Naive B cell (primary cell): ENCODE measurements at regions not wholly inside any gene's neighbourhood (a gene's known extent, or its start where the extent isn't known, plus 50 kb on each side); places are given as distances from the start of the nearest gene placed in this dataset.

Experiments used
- ATAC-seq, 2 donors: fragments of 150-1000 bp; cut with Tn5 transposase; 2 replicates each; pipeline ENCODE4 v1.10.0; 2021; ENCODE audit warnings: low read depth in 2 of 2, mild to moderate bottlenecking in 2 of 2, moderate library complexity in 2 of 2
- DNase-seq: peaks from one replicate; pipeline ENCODE4 v3.0.0; 2022
- H3K27ac Mint-ChIP-seq, 6 donors: one replicate each; pipeline ENCODE4 v1.8.0; 2020 to 2022; ENCODE audit warnings: mild to moderate bottlenecking in 6 of 6, mixed read lengths in 6 of 6, moderate library complexity in 5 of 6, inconsistent platforms in 2 of 6
- H3K27me3 Mint-ChIP-seq, 3 donors: one replicate each; pipeline ENCODE4 v1.8.0; 2021 to 2022; ENCODE audit warnings: mixed read lengths in 3 of 3, mild to moderate bottlenecking in 1 of 3
- H3K36me3 Mint-ChIP-seq, 2 donors: one replicate each; pipeline ENCODE4 v1.8.0; 2020 to 2022; ENCODE audit warnings: mixed read lengths in 2 of 2, inconsistent platforms in 1 of 2, mild to moderate bottlenecking in 1 of 2
- H3K4me1 Mint-ChIP-seq, 3 donors: one replicate each; pipeline ENCODE4 v1.8.0; 2020 to 2022; ENCODE audit warnings: mixed read lengths in 3 of 3, inconsistent platforms in 1 of 3, mild to moderate bottlenecking in 1 of 3, moderate library complexity in 1 of 3
- H3K4me3 Mint-ChIP-seq, 8 donors: one replicate each; pipeline ENCODE4 v1.8.0; 2020 to 2022; ENCODE audit warnings: mild to moderate bottlenecking in 8 of 8, mixed read lengths in 8 of 8, moderate library complexity in 8 of 8, inconsistent platforms in 2 of 8
- H3K9me3 Mint-ChIP-seq, 7 donors: one replicate each; pipeline ENCODE4 v1.8.0; 2020 to 2022; ENCODE audit warnings: mixed read lengths in 7 of 7, mild to moderate bottlenecking in 5 of 7, inconsistent platforms in 2 of 7, moderate library complexity in 1 of 7

- H3K27me3 Mint-ChIP-seq, result no peaks in the 10 kb centered on the region
- H3K27ac Mint-ChIP-seq, result no peak overlapping the region
- DNase-seq (no peak), ATAC-seq (no peak)
- H3K36me3 Mint-ChIP-seq, result no peaks in the 10 kb centered on the region
- no peak overlapping the region for H3K4me3 Mint-ChIP-seq
- no peaks in the 10 kb centered on the region for H3K4me1 Mint-ChIP-seq
- H3K9me3 Mint-ChIP-seq, result peaks cover 0 to 4% (median 0%) of the 10 kb centered on the region in 7 donors
Observed at GRCh38 chr4:178026999-178027398, 584.8 kb upstream of the AGA start.

GRCh38 chr4:178027796-178028195, 585.6 kb upstream of the AGA start:
- no peaks in the 10 kb centered on the region for H3K27me3 Mint-ChIP-seq
- H3K36me3 Mint-ChIP-seq, result no peaks in the 10 kb centered on the region
- no peak for DNase-seq
- no peak overlapping the region for H3K27ac Mint-ChIP-seq
- no peaks in the 10 kb centered on the region for H3K4me1 Mint-ChIP-seq
- no peak for ATAC-seq
- no peak overlapping the region for H3K4me3 Mint-ChIP-seq
- H3K9me3 Mint-ChIP-seq, result peaks cover 0 to 6% (median 0%) of the 10 kb centered on the region in 7 donors

GRCh38 chr4:178028481-178028880, 586.2 kb upstream of the AGA start:
- Mint-ChIP-seq H3K27me3 (no peaks in the 10 kb centered on the region), H3K4me1 (no peaks in the 10 kb centered on the region), H3K9me3 (peaks cover 0 to 6% (median under 1%) of the 10 kb centered on the region in 7 donors), H3K27ac (no peak overlapping the region), H3K36me3 (no peaks in the 10 kb centered on the region), H3K4me3 (no peak overlapping the region)
- no peak for DNase-seq
- no peak for ATAC-seq

- ATAC-seq (no peak), DNase-seq (no peak)
- H3K27ac Mint-ChIP-seq, result no peak overlapping the region
- H3K4me3 Mint-ChIP-seq, result no peak overlapping the region
- no peaks in the 10 kb centered on the region for H3K4me1 Mint-ChIP-seq
- no peaks in the 10 kb centered on the region for H3K27me3 Mint-ChIP-seq
- H3K9me3 Mint-ChIP-seq, result peaks cover 0 to 10% (median 5%) of the 10 kb centered on the region in 7 donors
- no peaks in the 10 kb centered on the region for H3K36me3 Mint-ChIP-seq
Observed at GRCh38 chr4:178037459-178038214, 595.4 kb upstream of the AGA start.

GRCh38 chr4:178056996-178057395, 614.8 kb upstream of the AGA start:
- H3K9me3 Mint-ChIP-seq, result peaks cover under 1 to 6% (median 4%) of the 10 kb centered on the region in 7 donors
- H3K27me3 Mint-ChIP-seq, result no peaks in the 10 kb centered on the region
- ATAC-seq, result no peak
- H3K4me3 Mint-ChIP-seq, result no peak overlapping the region
- H3K27ac Mint-ChIP-seq, result no peak overlapping the region
- DNase-seq, result no peak
- H3K36me3 Mint-ChIP-seq, result no peaks in the 10 kb centered on the region
- no peaks in the 10 kb centered on the region for H3K4me1 Mint-ChIP-seq

GRCh38 chr4:178063568-178063967, 621.3 kb upstream of the AGA start:
- DNase-seq, result no peak
- H3K9me3 Mint-ChIP-seq, result peaks cover 0 to 7% (median 0%) of the 10 kb centered on the region in 7 donors
- H3K27ac Mint-ChIP-seq, result no peak overlapping the region
- no peaks in the 10 kb centered on the region for H3K27me3 Mint-ChIP-seq
- ATAC-seq, result no peak
- no peaks in the 10 kb centered on the region for H3K4me1 Mint-ChIP-seq
- H3K36me3 Mint-ChIP-seq, result no peaks in the 10 kb centered on the region
- no peak overlapping the region for H3K4me3 Mint-ChIP-seq

GRCh38 chr4:178066338-178066941, 624.2 kb upstream of the AGA start:
- ATAC-seq (no peak), DNase-seq (no peak)
- Mint-ChIP-seq H3K4me3 (no peak overlapping the region), H3K27ac (no peak overlapping the region), H3K27me3 (no peaks in the 10 kb centered on the region), H3K4me1 (no peaks in the 10 kb centered on the region), H3K36me3 (no peaks in the 10 kb centered on the region), H3K9me3 (peaks cover 0 to 7% (median 0%) of the 10 kb centered on the region in 7 donors)

GRCh38 chr4:178068136-178068535, 625.9 kb upstream of the AGA start:
- no peak for DNase-seq
- no peak overlapping the region for H3K27ac Mint-ChIP-seq
- no peak overlapping the region for H3K4me3 Mint-ChIP-seq
- H3K9me3 Mint-ChIP-seq, result peaks cover 0 to 7% (median 0%) of the 10 kb centered on the region in 7 donors
- H3K27me3 Mint-ChIP-seq, result no peaks in the 10 kb centered on the region
- H3K4me1 Mint-ChIP-seq, result no peaks in the 10 kb centered on the region
- ATAC-seq, result no peak
- no peaks in the 10 kb centered on the region for H3K36me3 Mint-ChIP-seq

- Mint-ChIP-seq H3K4me1 (no peaks in the 10 kb centered on the region), H3K9me3 (peaks cover 0 to 3% (median 0%) of the 10 kb centered on the region in 7 donors), H3K4me3 (no peak overlapping the region), H3K27ac (no peak overlapping the region), H3K36me3 (no peaks in the 10 kb centered on the region), H3K27me3 (no peaks in the 10 kb centered on the region)
- ATAC-seq (no peak), DNase-seq (no peak)
Observed at GRCh38 chr4:178070163-178070562, 627.9 kb upstream of the AGA start.

GRCh38 chr4:178080312-178080711, 638.1 kb upstream of the AGA start:
- H3K36me3 Mint-ChIP-seq, result no peaks in the 10 kb centered on the region
- no peak overlapping the region for H3K4me3 Mint-ChIP-seq
- no peaks in the 10 kb centered on the region for H3K4me1 Mint-ChIP-seq
- no peak overlapping the region for H3K27ac Mint-ChIP-seq
- DNase-seq (no peak), ATAC-seq (no peak)
- H3K27me3 Mint-ChIP-seq, result no peaks in the 10 kb centered on the region
- peaks cover 0 to 6% (median 1%) of the 10 kb centered on the region in 7 donors for H3K9me3 Mint-ChIP-seq

- no peaks in the 10 kb centered on the region for H3K36me3 Mint-ChIP-seq
- no peak for ATAC-seq
- H3K9me3 Mint-ChIP-seq, result peaks cover 0 to 10% (median 1%) of the 10 kb centered on the region in 7 donors
- H3K27me3 Mint-ChIP-seq, result no peaks in the 10 kb centered on the region
- H3K4me1 Mint-ChIP-seq, result no peaks in the 10 kb centered on the region
- H3K4me3 Mint-ChIP-seq, result no peak overlapping the region
- DNase-seq, result no peak
- no peak overlapping the region for H3K27ac Mint-ChIP-seq
Observed at GRCh38 chr4:178081176-178081575, 638.9 kb upstream of the AGA start.

- ATAC-seq (no peak), DNase-seq (no peak)
- Mint-ChIP-seq H3K27ac (no peak overlapping the region), H3K9me3 (peaks cover 0 to 14% (median 1%) of the 10 kb centered on the region in 7 donors), H3K4me1 (no peaks in the 10 kb centered on the region), H3K36me3 (no peaks in the 10 kb centered on the region), H3K4me3 (no peak overlapping the region), H3K27me3 (no peaks in the 10 kb centered on the region)
Observed at GRCh38 chr4:178081896-178082295, 639.7 kb upstream of the AGA start.

- DNase-seq (no peak), ATAC-seq (no peak)
- H3K36me3 Mint-ChIP-seq, result no peaks in the 10 kb centered on the region
- H3K4me1 Mint-ChIP-seq, result no peaks in the 10 kb centered on the region
- no peak overlapping the region for H3K27ac Mint-ChIP-seq
- H3K4me3 Mint-ChIP-seq, result no peak overlapping the region
- no peaks in the 10 kb centered on the region for H3K27me3 Mint-ChIP-seq
- H3K9me3 Mint-ChIP-seq, result peaks cover 0 to 14% (median 1%) of the 10 kb centered on the region in 7 donors
Observed at GRCh38 chr4:178082906-178083305, 640.7 kb upstream of the AGA start.

- Mint-ChIP-seq H3K4me3 (no peak overlapping the region), H3K36me3 (no peaks in the 10 kb centered on the region), H3K27ac (no peak overlapping the region), H3K9me3 (peaks cover 0 to 20% (median 1%) of the 10 kb centered on the region in 7 donors), H3K27me3 (no peaks in the 10 kb centered on the region), H3K4me1 (no peaks in the 10 kb centered on the region)
- DNase-seq (no peak), ATAC-seq (no peak)
Observed at GRCh38 chr4:178083968-178084367, 641.7 kb upstream of the AGA start.
